HG03159 (cell line): ENCODE measurements at regions not wholly inside any gene's neighbourhood (a gene's known extent, or its start where the extent isn't known, plus 50 kb on each side); places are given as distances from the start of the nearest gene placed in this dataset.

Experiments
- ATAC-seq: cut with Tn5 transposase; IDR thresholded peaks from one replicate; pipeline ENCODE4 v1.9.1; 2021; ENCODE audit warnings: mild to moderate bottlenecking, moderate library complexity; ENCODE audit not compliant: unreplicated experiment

- no peak for ATAC-seq
These were observed 91.2 kb downstream of the GLI2 start for GRCh38 chr2:120826716-120827410.

GRCh38 chr2:120828066-120828465, 92.4 kb downstream of the GLI2 start:
- ATAC-seq: no peak

GRCh38 chr2:120828829-120829632, 93.4 kb downstream of the GLI2 start:
- no peak for ATAC-seq

GRCh38 chr2:120829633-120830025, 94.0 kb downstream of the GLI2 start:
- no peak for ATAC-seq

GRCh38 chr2:120830096-120830830, 94.6 kb downstream of the GLI2 start:
- no peak for ATAC-seq

GRCh38 chr2:120831086-120831485, 95.4 kb downstream of the GLI2 start:
- no peak for ATAC-seq

- ATAC-seq: no peak
These were observed 96.2 kb downstream of the GLI2 start for GRCh38 chr2:120831891-120832290.

- no peak for ATAC-seq
These were observed 96.8 kb downstream of the GLI2 start for GRCh38 chr2:120832296-120833070.

GRCh38 chr2:120833127-120833675, 97.5 kb downstream of the GLI2 start:
- ATAC-seq: no peak

GRCh38 chr2:120834206-120834605, 98.5 kb downstream of the GLI2 start:
- ATAC-seq: no peak

GRCh38 chr2:120836281-120836680, 100.6 kb downstream of the GLI2 start:
- no peak for ATAC-seq

GRCh38 chr2:120840795-120841487, 105.3 kb downstream of the GLI2 start:
- no peak for ATAC-seq

- ATAC-seq: no peak
These were observed 107.1 kb downstream of the GLI2 start for GRCh38 chr2:120842456-120843439.

GRCh38 chr2:120844070-120844738, 108.5 kb downstream of the GLI2 start:
- ATAC-seq: no peak

GRCh38 chr2:120845277-120845676, 109.6 kb downstream of the GLI2 start:
- ATAC-seq: no peak

GRCh38 chr2:120846406-120847095, 110.9 kb downstream of the GLI2 start:
- ATAC-seq: no peak

GRCh38 chr2:120847700-120848321, 112.1 kb downstream of the GLI2 start:
- ATAC-seq: no peak
